ENCODE measurements at regions not wholly inside any gene's neighbourhood (a gene's known extent, or its start where the extent isn't known, plus 50 kb on each side); places are given as distances from the start of the nearest gene placed in this dataset.
A peak's percentile ranks its signal among the peaks of the same experiment; 100 is the strongest.

- TF ChIP-seq TCF12 (IDR thresholded peaks at IDR 0.05; ENCODE audit: low read depth) (no peak), RAD21 (IDR thresholded peaks at IDR 0.05; ENCODE audit: low read depth) (peak; percentile 52), ZBTB7A (IDR thresholded peaks at IDR 0.05; ENCODE audit: low read depth) (no peak)
These were observed 318.9 kb upstream of the PBX1 start for GRCh38 chr1:164240081-164240480.

DNA sequence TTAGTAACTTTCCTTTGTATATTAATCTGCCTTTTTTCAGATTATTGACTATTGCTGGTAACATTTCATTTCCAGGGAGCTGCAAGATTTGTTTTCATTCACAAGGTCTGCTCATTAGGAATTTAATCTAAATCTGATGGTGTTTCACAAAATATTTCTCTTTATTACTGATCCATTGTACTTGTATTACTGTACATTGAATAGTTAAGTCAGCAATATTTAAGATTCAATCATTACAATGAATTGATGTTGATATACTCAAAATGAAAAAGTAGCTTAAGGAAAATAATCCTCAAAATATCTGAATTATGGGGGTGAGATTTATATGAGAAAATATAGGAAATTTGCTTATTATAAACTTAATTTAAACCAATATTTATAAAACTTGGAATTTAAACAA is 308.6 kb upstream of the PBX1 start:
- TF ChIP-seq CREB1 (IDR thresholded peaks at IDR 0.05; ENCODE audit: low read depth) (no peak), USF1 (IDR thresholded peaks at IDR 0.05) (no peak), MAX (IDR thresholded peaks at IDR 0.05) (no peak), EP300 (IDR thresholded peaks at IDR 0.05; ENCODE audit: borderline replicate concordance) (no peak), EGR1 (IDR thresholded peaks at IDR 0.05) (no peak), RAD21 (IDR thresholded peaks at IDR 0.05; ENCODE audit: low read depth) (no peak), NFIC (IDR thresholded peaks at IDR 0.05) (no peak), TAF1 (IDR thresholded peaks at IDR 0.05; ENCODE audit: low read depth) (no peak), TCF12 (IDR thresholded peaks at IDR 0.05; ENCODE audit: low read depth) (no peak), TEAD4 (IDR thresholded peaks at IDR 0.05) (no peak), ZBTB7A (IDR thresholded peaks at IDR 0.05; ENCODE audit: low read depth) (no peak), YY1 (IDR thresholded peaks at IDR 0.05; ENCODE audit: low read depth) (no peak), FOXM1 (IDR thresholded peaks at IDR 0.05; ENCODE audit: borderline replicate concordance, low read depth) (no peak), CEBPB (IDR thresholded peaks at IDR 0.05) (no peak), REST (IDR thresholded peaks at IDR 0.05; ENCODE audit: low read depth) (no peak)

DNA sequence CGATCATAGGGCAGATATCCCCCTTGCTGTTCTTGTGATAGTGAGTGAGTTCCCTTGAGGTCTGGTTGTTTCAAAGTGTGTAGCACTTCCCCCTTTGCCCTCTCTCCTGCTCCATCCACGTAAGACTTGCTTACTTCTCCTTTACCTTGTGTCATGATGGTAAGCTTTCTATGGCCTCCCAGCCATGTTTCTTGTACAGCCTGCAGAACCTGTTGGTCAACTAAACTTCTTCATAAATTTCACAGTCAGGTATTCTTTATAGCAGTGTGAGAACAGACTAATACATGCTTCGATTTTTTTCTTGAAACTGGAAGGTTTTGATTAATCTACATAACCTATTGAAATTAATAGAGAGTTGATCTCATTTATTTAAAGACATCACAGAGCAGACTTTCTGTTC is 302.5 kb upstream of the PBX1 start:
- no peak for TF ChIP-seq FOXM1 (IDR thresholded peaks at IDR 0.05; ENCODE audit: borderline replicate concordance, low read depth)
- no peak for TF ChIP-seq EP300 (IDR thresholded peaks at IDR 0.05; ENCODE audit: borderline replicate concordance)
- TF ChIP-seq CEBPB (IDR thresholded peaks at IDR 0.05): no peak
- no peak for TF ChIP-seq MAX (IDR thresholded peaks at IDR 0.05)
- no peak for TF ChIP-seq CREB1 (IDR thresholded peaks at IDR 0.05; ENCODE audit: low read depth)
- TF ChIP-seq NFIC (IDR thresholded peaks at IDR 0.05): no peak
- TF ChIP-seq ZBTB7A (IDR thresholded peaks at IDR 0.05; ENCODE audit: low read depth): no peak

DNA sequence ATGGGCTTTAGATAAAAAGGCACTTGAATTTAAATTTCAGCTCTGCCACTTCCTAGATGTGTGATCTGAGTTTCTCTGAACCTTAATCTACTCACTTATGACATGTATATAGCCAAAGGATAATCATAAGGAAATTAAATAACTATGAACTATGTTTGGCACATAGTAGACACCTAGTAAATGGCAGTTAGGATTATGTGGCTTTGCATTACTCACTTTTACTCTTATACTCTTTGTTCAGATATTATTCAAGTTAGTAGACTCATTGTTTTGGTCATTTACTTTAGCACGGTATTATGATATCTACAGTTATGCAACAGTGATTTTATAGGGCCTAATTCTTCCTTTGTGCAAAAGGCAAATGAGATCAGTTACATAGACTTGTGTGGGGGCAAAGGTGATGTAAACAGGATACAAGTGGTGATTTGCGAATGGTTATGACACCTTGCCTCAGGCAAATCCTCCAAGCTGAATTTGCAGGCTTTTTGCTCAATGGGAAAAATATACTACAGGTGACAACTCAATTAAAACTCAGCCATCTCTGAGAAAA is 297.2 kb upstream of the PBX1 start:
- TF ChIP-seq TCF12 (IDR thresholded peaks at IDR 0.05; ENCODE audit: low read depth): no peak

DNA sequence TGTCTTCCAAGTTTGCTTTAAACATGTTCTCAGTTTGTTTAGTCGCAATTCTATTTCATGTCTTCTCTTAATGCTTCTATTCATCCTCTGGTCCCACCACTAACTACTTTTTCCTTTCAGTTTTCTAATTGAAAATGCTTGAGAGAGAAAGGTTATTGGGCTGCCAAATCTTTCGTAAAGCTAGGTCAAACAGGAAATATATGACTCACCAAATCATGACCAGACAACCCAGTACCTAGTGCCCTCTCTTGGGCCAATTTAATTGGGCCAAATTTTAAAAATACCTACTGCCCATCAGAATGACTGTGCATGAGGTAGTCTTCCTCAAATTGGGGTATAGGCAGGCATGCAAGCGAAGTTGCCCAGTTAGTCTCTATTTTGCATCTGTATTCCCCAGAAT is 295.4 kb upstream of the PBX1 start:
- TF ChIP-seq USF1 (IDR thresholded peaks at IDR 0.05) (no peak), CREB1 (IDR thresholded peaks at IDR 0.05; ENCODE audit: low read depth) (no peak), CEBPB (IDR thresholded peaks at IDR 0.05) (no peak), EP300 (IDR thresholded peaks at IDR 0.05; ENCODE audit: borderline replicate concordance) (no peak), NFIC (IDR thresholded peaks at IDR 0.05) (no peak), FOXM1 (IDR thresholded peaks at IDR 0.05; ENCODE audit: borderline replicate concordance, low read depth) (no peak), TCF12 (IDR thresholded peaks at IDR 0.05; ENCODE audit: low read depth) (no peak), MAX (IDR thresholded peaks at IDR 0.05) (no peak), TEAD4 (IDR thresholded peaks at IDR 0.05) (no peak), TAF1 (IDR thresholded peaks at IDR 0.05; ENCODE audit: low read depth) (no peak), ZBTB7A (IDR thresholded peaks at IDR 0.05; ENCODE audit: low read depth) (no peak), REST (IDR thresholded peaks at IDR 0.05; ENCODE audit: low read depth) (no peak), EGR1 (IDR thresholded peaks at IDR 0.05) (no peak), YY1 (IDR thresholded peaks at IDR 0.05; ENCODE audit: low read depth) (no peak), RAD21 (IDR thresholded peaks at IDR 0.05; ENCODE audit: low read depth) (no peak)

DNA sequence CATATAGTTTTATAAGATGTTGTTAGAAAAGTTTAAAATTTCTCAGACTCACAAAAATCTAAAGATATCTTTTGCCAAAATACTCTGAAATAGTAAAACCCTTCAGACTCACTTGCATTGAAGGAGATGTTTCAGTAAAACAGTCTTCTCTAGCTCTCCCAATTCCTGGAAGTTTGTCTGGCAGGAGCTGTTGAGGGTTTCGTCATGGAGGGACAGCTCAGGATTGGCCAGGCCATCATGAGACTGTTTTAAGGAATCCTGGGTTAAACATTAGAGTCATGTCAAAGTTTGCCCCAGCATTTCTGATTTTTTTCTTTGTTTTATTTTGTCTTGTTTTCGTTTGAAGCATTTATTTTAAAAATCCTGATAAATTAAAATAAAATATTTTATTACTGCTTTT is 293.8 kb upstream of the PBX1 start:
- TF ChIP-seq EGR1 (IDR thresholded peaks at IDR 0.05) (no peak), REST (IDR thresholded peaks at IDR 0.05; ENCODE audit: low read depth) (no peak), CEBPB (IDR thresholded peaks at IDR 0.05) (no peak), FOXM1 (IDR thresholded peaks at IDR 0.05; ENCODE audit: borderline replicate concordance, low read depth) (no peak), MAX (IDR thresholded peaks at IDR 0.05) (no peak), USF1 (IDR thresholded peaks at IDR 0.05) (no peak), RAD21 (IDR thresholded peaks at IDR 0.05; ENCODE audit: low read depth) (no peak), TCF12 (IDR thresholded peaks at IDR 0.05; ENCODE audit: low read depth) (no peak), YY1 (IDR thresholded peaks at IDR 0.05; ENCODE audit: low read depth) (no peak), TAF1 (IDR thresholded peaks at IDR 0.05; ENCODE audit: low read depth) (no peak), CREB1 (IDR thresholded peaks at IDR 0.05; ENCODE audit: low read depth) (no peak), EP300 (IDR thresholded peaks at IDR 0.05; ENCODE audit: borderline replicate concordance) (no peak), ZBTB7A (IDR thresholded peaks at IDR 0.05; ENCODE audit: low read depth) (no peak), TEAD4 (IDR thresholded peaks at IDR 0.05) (no peak)
